ENCODE measurements at regions not wholly inside any gene's neighbourhood (a gene's known extent, or its start where the extent isn't known, plus 50 kb on each side); places are given as distances from the start of the nearest gene placed in this dataset.

DNA sequence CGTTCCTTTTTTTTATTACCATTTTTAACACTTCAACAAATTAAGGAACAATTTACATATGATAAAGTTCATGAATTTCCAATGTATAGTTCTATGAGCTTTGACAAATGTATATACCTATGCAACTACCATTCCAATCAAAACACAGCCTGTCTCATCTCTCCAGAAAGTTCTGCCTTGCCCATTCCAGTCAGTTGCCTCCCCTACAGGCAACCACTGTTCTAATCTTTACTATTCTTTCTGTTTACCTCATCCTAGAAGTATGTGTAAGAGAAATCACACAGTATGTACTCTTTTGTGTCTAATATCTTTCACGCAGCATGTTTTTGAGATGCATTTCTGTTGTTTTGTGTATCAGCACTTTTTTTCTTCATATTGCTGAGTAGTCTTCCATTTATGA is 224.9 kb downstream of the KIT start:
- TF ChIP-seq, protein P1, sequence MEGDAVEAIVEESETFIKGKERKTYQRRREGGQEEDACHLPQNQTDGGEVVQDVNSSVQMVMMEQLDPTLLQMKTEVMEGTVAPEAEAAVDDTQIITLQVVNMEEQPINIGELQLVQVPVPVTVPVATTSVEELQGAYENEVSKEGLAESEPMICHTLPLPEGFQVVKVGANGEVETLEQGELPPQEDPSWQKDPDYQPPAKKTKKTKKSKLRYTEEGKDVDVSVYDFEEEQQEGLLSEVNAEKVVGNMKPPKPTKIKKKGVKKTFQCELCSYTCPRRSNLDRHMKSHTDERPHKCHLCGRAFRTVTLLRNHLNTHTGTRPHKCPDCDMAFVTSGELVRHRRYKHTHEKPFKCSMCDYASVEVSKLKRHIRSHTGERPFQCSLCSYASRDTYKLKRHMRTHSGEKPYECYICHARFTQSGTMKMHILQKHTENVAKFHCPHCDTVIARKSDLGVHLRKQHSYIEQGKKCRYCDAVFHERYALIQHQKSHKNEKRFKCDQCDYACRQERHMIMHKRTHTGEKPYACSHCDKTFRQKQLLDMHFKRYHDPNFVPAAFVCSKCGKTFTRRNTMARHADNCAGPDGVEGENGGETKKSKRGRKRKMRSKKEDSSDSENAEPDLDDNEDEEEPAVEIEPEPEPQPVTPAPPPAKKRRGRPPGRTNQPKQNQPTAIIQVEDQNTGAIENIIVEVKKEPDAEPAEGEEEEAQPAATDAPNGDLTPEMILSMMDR (IDR thresholded peaks at IDR 0.05): no peak
- no peak for TF ChIP-seq POLR2A (IDR thresholded peaks at IDR 0.05)
